ENCODE measurements at regions not wholly inside any gene's neighbourhood (a gene's known extent, or its start where the extent isn't known, plus 50 kb on each side); places are given as distances from the start of the nearest gene placed in this dataset.

DNA sequence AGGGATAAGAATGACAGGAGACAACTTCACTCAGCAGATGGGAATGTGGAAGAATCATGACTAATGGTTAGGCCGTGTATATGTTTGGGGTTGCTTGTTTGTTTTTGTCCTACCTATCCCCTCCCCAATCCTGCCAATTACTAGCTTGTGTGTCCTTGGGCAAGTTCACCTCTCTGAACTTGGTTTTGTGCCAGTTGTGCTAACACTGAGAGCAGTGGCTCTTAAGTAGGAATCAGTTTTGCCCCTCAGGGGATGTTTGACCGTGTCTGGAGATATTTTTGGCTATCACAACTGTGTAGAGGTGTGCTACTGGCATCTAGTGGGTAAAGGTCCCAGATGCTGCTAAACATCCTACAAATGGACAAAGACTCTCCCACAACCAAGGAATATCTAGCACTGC, 287.0 kb downstream of the DMRT2 start:
- DNase-seq = peak; percentile 9

DNA sequence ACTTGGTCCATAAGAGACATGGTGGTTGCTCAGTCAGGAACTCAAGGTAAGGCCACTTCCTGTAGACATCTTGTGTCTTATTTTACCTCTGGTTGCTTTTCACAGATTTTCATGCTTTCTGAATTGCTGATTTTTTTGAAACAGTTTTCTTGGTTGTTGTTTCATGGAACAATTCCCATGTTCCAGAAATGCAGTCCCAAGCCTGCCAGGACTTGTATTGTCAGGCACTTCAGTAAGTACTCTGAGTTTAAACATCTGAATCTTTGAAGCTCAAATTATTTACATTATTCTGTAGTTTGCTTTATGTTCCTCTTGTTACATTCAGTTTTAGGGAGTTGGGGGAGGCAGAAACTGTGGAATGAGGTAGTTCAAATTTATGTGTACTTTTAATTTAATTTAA, 290.2 kb downstream of the DMRT2 start:
- DNase-seq = no peak

DNA sequence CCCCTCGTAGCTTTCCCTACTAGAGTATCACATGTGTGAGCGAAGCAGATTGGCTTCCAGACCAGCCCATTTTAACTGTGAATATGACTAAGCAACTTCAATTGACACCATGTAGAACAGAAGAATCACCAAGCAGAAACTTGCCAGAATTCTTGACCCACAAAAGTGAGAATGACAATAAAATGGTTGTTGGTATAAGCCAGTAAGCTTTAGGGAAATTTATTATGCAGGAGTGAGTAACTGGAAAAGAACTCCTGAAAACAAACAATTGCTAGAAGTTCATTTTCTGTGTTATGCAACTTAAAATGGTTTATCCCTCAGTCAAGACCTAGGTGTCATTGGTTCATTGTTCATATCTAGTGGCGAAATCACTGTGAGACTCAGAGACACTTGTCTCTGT, 303.1 kb downstream of the DMRT2 start:
- no peak for DNase-seq

DNA sequence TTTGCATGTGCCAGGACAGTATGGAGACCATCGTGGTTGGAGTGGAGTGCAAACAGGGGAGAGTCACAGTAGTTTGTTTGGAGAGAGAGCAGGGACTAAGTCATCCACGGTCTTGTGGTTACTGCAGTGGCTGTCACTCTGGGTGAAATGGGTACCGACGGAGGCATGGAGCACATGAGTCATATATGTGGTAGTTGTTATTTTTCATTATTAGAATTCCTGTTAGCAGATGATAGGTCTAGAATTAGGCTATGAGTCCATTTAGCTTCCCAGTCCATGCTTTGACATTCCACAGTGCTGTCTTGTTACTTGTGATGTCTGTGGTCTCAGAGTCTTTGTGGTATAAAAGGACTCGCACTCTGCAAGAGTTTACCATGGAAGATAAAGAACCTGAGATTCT, 303.9 kb downstream of the DMRT2 start:
- DNase-seq = no peak

DNA sequence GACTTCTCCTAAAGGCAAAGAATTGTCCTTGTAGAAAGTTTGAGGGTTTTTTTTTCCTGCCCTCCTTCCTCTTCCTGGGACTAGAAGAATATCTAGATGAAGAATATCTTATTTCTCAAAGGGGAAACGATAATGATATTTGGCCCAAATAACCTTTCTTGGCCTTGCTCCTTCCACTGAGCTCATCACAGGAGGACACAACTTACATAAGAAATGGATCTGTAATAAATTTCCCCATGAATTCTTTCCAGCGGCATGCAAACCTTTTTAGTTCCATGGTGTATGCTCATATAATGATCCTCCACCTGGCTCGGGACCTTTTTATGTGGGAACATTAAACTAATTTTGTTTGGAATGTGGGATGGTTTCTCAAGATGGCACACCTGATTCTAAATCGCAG, 304.4 kb downstream of the DMRT2 start:
- no peak for DNase-seq

DNA sequence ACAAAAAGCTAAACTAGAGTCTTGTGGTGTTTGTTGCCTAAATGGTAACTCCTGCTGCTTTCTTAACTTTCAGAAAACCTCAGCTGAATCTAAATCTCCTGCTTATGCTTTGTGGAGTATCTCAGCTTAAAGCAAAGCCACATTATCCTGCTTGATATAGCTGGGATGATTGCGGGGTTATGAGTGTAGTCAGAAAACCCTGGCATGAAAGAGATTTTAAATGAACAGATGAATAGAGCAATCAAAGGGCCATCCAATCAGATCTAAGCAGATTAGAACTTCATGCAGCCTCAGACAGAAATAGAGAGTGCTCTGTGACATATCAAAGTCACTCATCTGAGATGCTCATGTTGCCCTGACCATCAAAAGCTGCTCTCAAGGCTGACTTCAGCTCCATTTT, 305.5 kb downstream of the DMRT2 start:
- no peak for DNase-seq

DNA sequence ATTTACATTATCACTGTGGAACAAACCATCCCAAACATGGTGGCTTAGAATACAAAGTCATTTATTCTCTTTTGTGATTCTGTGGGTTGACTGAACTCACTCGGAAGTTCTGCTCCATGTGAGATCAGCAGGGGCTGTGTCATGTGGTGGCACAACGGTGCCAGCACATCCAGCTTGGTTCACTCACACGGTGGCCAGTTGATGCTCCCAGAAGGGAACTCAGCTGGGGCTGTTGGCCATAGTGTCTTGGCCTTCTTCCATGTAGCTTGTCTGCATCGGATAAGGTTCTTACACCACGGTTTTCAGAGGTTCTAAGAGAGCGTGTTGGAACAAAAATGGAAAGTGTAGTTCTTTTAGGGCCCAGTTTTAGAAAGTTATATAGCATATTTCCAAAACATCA, 312.7 kb downstream of the DMRT2 start:
- no peak for DNase-seq

DNA sequence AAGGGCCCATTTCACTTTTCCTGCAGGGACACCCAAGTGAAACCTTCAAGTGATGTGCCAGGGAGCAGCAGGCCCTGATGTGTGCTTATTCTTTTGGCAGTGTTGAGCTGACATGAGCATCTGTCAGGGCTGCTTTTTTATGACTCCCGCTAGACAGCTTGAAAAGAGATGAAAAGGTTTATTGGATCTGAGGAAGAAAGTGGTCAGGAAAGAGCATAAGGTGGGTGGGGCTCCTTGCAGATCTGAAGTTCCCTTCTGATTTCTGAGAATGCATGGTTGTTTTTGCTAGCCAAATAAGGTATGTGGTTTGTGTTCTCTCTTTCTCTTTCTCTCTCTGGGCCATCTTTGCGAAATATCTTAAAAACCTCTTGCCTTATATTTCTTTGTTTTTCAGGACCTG, 316.1 kb downstream of the DMRT2 start:
- DNase-seq = no peak

DNA sequence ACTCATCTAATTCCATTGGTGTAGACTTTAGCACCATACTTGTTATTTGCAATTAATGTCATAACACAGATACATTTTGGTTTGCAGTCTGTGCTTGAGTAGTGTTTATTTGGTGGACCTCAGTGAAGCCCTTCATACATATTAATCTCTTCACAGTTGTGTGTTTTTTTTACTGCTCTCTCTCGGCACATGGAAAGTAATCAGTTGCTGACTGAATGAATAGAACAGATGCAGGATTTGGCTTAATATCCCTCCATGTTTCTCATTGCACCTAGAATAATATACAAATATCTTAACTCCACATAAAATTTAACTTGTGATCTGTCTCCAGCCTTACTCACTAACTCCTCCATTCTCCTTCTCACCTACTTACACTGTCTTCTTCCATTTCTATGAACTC, 319.1 kb downstream of the DMRT2 start:
- DNase-seq = no peak

DNA sequence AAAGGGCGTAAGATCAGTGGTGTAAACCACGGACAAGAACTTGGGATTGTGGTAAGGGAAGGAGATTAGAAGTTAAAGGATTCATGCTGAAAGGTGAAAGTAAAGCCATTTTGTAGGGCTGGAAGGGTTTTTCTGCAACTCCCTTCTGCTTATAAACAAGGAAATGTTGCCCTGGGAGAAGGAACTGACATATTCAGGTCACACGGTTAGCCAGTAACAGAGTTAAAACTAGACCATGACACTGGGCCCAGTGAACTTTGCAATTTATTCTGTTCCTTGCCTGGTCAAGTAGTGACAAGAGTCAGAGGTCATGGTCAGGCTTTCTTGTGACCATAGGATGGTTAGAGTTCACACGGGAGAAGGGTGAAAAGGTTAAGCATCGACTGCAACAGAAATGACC, 323.3 kb downstream of the DMRT2 start:
- no peak for DNase-seq

DNA sequence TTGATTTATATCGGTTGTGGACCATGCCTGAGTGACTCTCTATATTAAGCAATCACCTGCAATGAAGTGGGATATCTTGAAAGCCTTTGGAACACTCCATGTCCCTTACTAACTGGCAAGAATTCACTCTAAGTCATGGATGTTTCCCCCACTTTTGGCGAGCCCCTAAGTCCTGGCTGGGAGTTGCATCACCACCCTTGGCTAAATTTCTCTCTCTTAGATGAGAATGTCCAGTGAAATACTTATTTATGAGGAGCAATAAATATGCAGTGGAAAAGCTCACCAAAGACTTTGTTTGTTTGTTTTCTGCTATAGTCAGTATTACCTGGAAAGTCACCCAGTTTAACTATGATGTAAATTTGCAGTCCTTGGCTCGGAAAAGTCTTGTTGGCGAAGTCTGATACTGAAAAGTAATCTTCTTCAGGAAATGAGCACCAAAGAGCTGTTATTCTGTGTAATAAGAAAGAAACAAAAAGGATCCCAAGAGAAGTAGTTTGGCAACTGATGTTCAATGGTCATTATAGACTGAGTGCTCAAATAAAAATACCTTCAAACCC, 333.8 kb downstream of the DMRT2 start:
- DNase-seq = no peak

DNA sequence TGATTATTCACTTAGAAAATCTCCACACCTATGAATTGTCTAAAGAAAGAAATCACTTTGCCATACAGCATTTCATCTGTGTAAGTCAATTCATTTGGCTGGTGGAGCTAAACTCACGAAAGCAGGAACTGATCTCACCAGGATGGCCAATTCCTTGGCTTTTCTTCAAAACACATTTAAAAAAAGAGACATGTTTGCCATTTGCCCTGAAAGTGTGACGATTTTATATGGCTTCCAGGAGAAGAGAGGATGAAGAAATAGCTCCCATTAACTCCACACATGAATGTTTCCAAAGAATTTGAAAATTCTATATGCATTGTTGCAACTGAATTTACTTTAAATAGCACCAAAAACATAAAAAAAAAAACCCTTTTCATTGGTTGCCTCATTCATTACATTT, 334.7 kb downstream of the DMRT2 start:
- no peak for DNase-seq

DNA sequence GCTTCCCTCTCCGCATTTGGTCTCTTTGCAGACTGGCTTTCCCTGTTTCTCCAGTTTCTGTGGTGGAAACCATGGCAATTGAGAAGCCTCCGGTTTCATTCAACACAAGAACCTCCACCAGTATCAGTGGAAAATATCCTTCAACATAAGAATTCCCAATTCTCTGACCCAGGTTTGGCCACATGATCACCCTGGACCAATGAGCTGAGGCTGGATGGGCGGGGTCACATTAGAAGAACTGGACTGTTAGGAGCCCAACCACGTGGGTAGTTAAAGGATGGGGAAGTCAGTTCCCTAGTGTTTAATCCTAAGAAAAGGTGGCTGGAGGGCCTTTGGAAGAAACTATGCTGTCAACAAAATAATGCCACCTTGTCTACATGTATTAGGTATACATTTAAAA, 336.3 kb downstream of the DMRT2 start:
- DNase-seq = no peak

DNA sequence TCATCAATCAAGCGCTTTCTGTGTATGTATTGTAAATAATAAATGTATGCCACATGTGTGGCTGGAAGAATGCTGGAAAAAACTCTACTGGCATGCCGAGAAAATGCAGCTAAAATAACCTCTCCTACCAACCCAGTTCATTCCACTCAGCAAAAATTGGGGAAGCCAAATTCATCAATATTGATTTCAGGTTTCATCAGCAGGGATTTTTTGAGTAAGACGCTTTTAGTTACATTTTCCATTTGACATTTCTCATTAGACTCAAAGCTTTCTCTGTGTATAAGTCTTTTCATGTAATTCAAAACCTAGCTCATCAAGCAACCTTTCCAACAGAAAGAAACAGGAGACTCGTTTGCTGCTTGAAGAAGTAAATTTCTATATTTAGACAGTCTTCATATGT, 338.1 kb downstream of the DMRT2 start:
- DNase-seq = no peak

DNA sequence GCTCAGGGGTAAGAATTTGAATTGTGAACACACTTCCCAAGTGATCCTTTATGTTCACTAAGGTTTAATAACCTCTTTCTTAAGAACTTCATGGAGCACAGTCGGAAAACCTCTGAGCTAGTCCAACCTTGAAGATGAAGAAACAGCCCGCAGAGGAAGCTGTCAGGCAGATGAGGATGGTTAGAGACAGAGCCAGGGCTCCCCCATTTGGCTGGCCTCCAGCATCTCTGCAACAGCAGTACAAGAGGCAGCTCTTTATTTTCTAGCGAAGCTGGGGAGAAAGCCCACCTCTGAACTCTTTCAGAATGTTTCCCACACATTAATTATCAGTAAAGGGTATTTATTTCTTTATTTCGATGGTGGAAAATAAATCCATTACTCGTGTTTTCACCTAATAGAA, 350.8 kb downstream of the DMRT2 start:
- DNase-seq = peak; percentile 9

DNA sequence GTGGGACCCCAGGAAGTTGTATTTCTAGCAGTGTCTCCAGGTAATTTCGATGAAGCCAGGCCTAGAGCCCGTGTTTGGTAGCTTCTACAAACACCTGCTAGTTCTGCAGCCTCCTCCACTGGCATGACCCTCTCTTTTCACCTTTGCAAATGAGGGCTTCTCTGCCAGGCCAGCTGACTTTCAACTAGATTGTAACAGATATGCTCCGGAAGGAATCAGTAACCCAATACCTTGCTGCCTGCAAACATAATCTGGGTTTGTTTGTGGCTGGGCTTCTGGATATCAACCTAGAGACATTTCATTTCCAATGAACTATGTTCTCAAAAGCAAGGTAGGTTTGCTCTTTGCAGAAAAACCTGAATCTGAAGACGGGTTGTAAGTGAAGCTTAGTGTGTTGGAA, 354.8 kb downstream of the DMRT2 start:
- no peak for DNase-seq

DNA sequence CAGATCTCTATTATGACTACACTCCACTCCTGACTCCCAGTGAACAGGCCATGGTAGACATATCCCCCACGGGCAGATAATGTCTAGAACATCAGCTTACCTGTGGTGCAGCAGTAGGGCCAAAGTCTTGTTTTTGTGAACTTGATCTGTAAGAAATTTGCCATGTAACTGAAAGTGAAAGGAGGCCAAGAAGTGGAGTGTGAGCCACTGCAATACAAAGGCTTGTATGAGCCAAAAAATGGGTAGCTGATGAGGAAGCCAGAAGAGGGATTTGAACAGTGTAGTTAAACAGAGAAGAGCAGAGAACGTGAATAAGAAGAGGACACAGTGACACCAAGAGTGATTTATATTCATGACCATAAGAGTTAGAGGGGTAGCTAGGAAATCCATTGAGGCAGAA, 361.7 kb downstream of the DMRT2 start:
- no peak for DNase-seq

DNA sequence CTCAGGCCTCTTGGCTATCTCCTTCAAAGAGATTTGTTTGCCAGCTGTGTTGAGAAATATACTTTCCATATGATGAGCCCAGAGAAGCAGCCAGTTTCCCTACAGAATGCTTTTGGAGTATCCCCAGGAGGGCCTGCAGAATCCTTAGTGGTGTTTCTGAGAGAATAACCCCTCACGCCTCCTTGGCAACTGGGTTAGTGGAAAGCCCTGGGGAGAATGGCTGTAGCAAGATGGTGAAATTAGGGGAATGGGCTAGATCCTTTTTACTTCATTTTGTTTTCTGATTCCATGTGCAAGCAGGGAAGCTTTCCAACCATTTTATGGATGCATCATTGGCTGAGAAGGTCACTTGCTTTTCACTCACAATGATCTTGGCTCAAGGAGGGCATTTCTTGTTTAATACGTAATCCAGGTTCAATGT, 364.6 kb downstream of the DMRT2 start:
- no peak for DNase-seq

DNA sequence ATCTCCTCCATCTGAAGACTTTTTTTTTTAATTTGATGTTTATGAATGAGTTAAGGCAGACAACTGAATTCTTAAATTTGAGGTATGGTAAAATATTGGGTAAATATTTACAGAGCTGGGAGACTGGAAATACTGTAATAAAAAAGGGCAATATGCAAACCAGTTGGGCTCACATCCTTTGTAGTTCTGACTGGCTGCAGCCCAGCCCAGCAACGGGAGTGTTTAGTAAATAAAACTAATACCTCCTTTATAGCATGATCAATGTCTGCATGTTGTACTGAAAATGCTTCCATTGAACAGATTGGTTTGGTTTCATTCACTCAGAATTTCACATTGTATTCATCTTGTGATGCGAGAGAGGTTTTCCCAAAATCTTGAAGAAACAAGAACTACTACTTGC, 365.0 kb downstream of the DMRT2 start:
- no peak for DNase-seq

DNA sequence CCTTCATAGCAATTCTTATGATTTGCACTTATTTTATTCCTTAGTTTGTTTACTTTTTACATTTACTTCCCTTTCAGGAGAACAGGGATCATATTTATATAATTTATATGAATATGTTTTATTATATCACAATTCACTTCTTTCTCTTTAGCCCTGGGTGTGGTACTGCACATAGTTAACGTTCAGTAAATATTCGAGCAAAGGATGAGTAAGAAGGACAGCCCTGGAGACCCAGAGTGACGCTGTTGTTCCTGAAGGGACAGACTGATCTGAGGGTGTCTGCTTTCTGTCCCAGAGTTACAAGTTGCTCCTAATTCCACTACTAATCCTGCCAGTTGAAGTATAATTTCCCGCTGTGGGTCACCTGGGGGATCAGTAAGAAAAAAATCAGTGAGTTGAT, 366.1 kb downstream of the DMRT2 start:
- no peak for DNase-seq

DNA sequence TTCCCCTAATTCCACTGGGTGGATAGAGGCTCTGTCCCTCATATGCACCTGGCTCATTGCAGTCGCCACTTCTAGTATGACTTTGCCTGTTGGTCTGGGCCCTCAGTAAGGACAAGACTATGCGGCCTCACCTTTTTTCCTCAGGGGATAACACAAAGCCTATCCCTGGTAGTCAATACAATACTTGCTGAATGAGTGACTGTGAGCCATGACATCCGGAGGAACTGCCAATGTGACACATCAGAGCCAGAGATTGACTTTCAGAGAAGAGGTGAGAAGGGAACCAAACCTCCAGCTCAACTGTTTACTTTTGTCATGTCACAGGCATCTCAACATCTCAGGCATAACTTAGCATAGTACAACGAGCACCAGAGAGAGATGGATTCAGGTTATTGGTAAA, 371.3 kb downstream of the DMRT2 start:
- no peak for DNase-seq

DNA sequence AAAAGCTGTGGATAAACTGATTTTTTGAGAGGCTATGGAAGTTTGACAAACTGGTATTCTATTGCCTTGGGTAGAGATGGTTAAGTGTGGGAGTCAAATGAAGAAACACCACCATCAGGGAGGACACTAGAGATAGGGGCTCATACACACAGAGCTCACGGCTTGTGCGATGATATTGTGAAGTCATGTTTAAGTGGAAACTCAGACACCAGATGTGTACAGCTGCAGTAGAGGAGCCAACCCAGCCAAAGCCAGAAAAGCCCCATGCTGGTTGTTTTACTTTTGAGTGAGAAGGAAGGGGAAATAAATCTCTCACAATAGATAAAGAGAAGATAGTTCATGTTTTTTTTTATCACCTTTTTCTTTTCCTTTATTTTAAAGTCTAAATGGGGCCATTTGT, 377.7 kb downstream of the DMRT2 start:
- DNase-seq = no peak

DNA sequence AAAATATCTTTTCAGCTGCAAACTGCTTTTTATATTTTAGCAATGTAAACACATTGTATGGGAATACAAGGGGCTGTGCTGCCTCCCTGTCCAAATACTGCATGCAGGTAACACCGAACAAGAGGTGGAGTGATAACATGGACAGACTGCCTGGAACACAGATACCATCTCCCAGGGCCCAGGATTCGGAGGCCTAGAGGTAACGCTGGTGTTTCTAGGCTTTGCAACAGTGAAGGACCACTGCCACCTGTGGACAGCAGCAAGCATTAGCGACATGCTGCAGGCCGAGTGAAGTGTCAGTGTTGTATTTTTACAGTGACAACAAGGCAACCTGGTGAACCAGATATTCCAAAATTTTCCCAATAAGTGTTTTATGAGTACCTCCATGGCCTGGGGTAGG, 379.1 kb downstream of the DMRT2 start:
- peak; percentile 8 for DNase-seq

DNA sequence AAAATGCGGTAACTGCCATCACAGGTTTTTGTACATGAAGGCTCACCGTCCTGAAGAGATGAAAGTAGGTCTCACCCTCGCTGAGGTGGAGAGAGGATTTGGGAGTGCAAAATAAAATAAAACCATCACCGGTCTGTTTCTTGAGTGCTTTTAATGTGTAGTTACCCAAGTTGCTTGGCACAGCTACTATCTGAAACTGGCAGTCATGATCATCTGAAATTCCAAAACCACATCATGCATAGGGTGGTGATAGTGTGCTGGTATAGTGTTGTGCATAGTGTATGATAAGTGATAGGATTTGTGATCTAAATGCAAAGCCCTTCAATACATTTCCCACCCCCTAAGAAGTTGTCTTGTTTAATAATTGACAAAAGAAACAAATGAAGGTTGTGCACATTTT, 381.3 kb downstream of the DMRT2 start:
- DNase-seq = no peak

DNA sequence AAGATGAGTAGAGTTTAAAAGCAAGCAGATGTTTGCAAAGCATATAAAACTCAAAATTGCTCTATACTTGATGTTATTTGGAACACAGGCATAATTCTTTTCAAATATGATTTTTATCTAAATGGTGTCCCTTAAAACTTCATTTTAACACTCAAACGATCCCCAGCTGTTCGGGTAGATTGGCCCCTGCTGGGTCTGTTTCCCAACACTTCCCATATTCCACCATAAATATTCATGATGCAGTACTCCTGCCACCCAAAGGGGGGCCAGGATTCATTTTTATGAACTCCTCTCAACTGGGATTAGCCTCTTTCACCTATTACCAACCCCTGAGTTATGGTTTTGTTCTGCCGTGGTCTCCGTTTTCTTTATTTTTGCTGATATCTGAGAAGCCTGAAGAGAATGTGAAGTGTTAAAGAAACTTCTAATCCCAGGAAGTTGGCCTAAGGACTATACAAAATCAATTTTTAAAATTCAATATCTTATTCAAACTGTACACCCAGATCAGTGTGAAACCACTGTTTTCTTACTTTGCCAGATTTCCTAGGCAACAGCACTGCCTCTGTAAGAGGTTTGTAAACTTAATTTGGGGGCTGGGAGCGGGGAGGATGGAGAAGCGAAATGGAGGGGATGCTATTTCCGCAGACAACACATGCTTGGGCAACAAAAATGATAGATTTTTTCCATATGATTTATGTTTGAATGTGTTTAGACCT, 384.1 kb downstream of the DMRT2 start:
- no peak for DNase-seq

All from NCI-H1105 treated with DMSO at 0.1 percent for 48 hours (cell line).